SJCRH30 (cell line): ENCODE measurements at regions not wholly inside any gene's neighbourhood (a gene's known extent, or its start where the extent isn't known, plus 50 kb on each side); places are given as distances from the start of the nearest gene placed in this dataset.
A peak's percentile ranks its signal among the peaks of the same experiment; 100 is the strongest.
"Not testable (repeated sequence)": the region's sequence is repeated elsewhere in the genome, so short reads cannot be mapped to it uniquely, and the experiment has no call there.

Experiments used
- DNase-seq, 2 experiments: peaks; one replicate each; pipeline ENCODE4 v3.0.0-alpha.2; 2015 to 2020
- H3K27ac ChIP-seq: fragments of 250-450 bp; sonication (Bioruptor Pico); 2 replicates; pipeline ENCODE4 v1.5.1; 2020; ENCODE audit warnings: mild to moderate bottlenecking, moderate library complexity
- H3K27me3 ChIP-seq: fragments of 250-450 bp; sonication (Bioruptor Pico); 2 replicates; pipeline ENCODE4 v1.5.1; 2020; ENCODE audit warnings: mild to moderate bottlenecking, moderate library complexity
- H3K36me3 ChIP-seq: fragments of 250-450 bp; sonication (Bioruptor Pico); 2 replicates; pipeline ENCODE4 v1.5.1; 2020; ENCODE audit warnings: mild to moderate bottlenecking, moderate library complexity
- H3K4me1 ChIP-seq: fragments of 250-450 bp; sonication (Bioruptor Pico); 2 replicates; pipeline ENCODE4 v1.5.1; 2020; ENCODE audit warnings: mild to moderate bottlenecking, moderate library complexity
- H3K4me3 ChIP-seq: fragments of 250-450 bp; sonication (Bioruptor Pico); 2 replicates; pipeline ENCODE4 v1.5.1; 2020; ENCODE audit warnings: mild to moderate bottlenecking, moderate library complexity
- H3K9me3 ChIP-seq: fragments of 250-450 bp; sonication (Bioruptor Pico); replicated peaks from 2 replicates; pipeline ENCODE4 v1.5.1; 2020; ENCODE audit warnings: mild to moderate bottlenecking, moderate library complexity

GRCh38 chr5:99161538-99161937 is 232.7 kb upstream of the CHD1 start:
- H3K27me3 ChIP-seq, H3K4me3 ChIP-seq, H3K36me3 ChIP-seq, H3K9me3 ChIP-seq, DNase-seq, H3K4me1 ChIP-seq, H3K27ac ChIP-seq: not testable (repeated sequence)

GRCh38 chr5:99156688-99157087 is 227.9 kb upstream of the CHD1 start:
- Histone ChIP-seq H3K36me3 (no peaks in the 10 kb centered on the region), H3K27me3 (no peaks in the 10 kb centered on the region), H3K4me1 (no peaks in the 10 kb centered on the region; the same call in 1 of the 2 replicates), H3K27ac (no peak overlapping the region), H3K4me3 (no peak overlapping the region), H3K9me3 (0 out of 2 replicates have a peak, but pooled peaks cover 4% of the 10 kb centered on the region)
- DNase-seq: no peak

GRCh38 chr5:99143283-99143795 is 214.5 kb upstream of the CHD1 start:
- not testable (repeated sequence) for H3K4me1 ChIP-seq, H3K27ac ChIP-seq, H3K27me3 ChIP-seq, H3K4me3 ChIP-seq, H3K9me3 ChIP-seq, DNase-seq, H3K36me3 ChIP-seq

GRCh38 chr5:99141534-99142128 is 212.8 kb upstream of the CHD1 start:
- peak in 1 of 2 experiments; percentile 9 for DNase-seq
- Histone ChIP-seq H3K4me3 (no peak overlapping the region), H3K27ac (no peak overlapping the region), H3K36me3 (no peaks in the 10 kb centered on the region), H3K27me3 (no peaks in the 10 kb centered on the region), H3K9me3 (no peaks in the 10 kb centered on the region; the same call in 1 of the 2 replicates), H3K4me1 (no peaks in the 10 kb centered on the region)

GRCh38 chr5:99138911-99139310 is 210.1 kb upstream of the CHD1 start:
- DNase-seq: no peak
- Histone ChIP-seq H3K36me3 (no peaks in the 10 kb centered on the region), H3K27ac (no peak overlapping the region), H3K4me3 (no peak overlapping the region), H3K9me3 (no peaks in the 10 kb centered on the region), H3K4me1 (no peaks in the 10 kb centered on the region), H3K27me3 (no peaks in the 10 kb centered on the region)

GRCh38 chr5:99133921-99134320 is 205.1 kb upstream of the CHD1 start:
- Histone ChIP-seq H3K36me3 (no peaks in the 10 kb centered on the region), H3K27ac (no peak overlapping the region), H3K4me3 (no peak overlapping the region)

GRCh38 chr5:99129768-99130501 is 201.1 kb upstream of the CHD1 start:
- no peak for DNase-seq
- H3K27ac ChIP-seq: no peak overlapping the region

More at GRCh38 chr5:99133921-99134320, 205.1 kb upstream of the CHD1 start:
- no peaks in the 10 kb centered on the region for H3K9me3 ChIP-seq
- H3K27me3 ChIP-seq: no peaks in the 10 kb centered on the region
- no peak for DNase-seq
- no peaks in the 10 kb centered on the region for H3K4me1 ChIP-seq

GRCh38 chr5:99122976-99123375 is 194.2 kb upstream of the CHD1 start:
- no peak overlapping the region for H3K4me3 ChIP-seq
- H3K27ac ChIP-seq: no peak overlapping the region
- no peaks in the 10 kb centered on the region for H3K36me3 ChIP-seq
- no peaks in the 10 kb centered on the region for H3K4me1 ChIP-seq
- 0 out of 2 replicates have a peak, but pooled peaks cover 2% of the 10 kb centered on the region for H3K9me3 ChIP-seq
- DNase-seq: no peak
- H3K27me3 ChIP-seq: no peaks in the 10 kb centered on the region

More at GRCh38 chr5:99129768-99130501, 201.1 kb upstream of the CHD1 start:
- H3K9me3 ChIP-seq: no peaks in the 10 kb centered on the region
- no peaks in the 10 kb centered on the region for H3K27me3 ChIP-seq
- no peaks in the 10 kb centered on the region for H3K4me1 ChIP-seq
- H3K4me3 ChIP-seq: no peak overlapping the region
- no peaks in the 10 kb centered on the region for H3K36me3 ChIP-seq

GRCh38 chr5:99119326-99119725 is 190.5 kb upstream of the CHD1 start:
- Histone ChIP-seq H3K36me3 (no peaks in the 10 kb centered on the region), H3K27ac (no peak overlapping the region), H3K9me3 (0 out of 2 replicates have a peak, but pooled peaks cover 2% of the 10 kb centered on the region), H3K27me3 (no peaks in the 10 kb centered on the region), H3K4me1 (no peaks in the 10 kb centered on the region), H3K4me3 (no peak overlapping the region)
- DNase-seq: peak in 1 of 2 experiments; percentile 19

GRCh38 chr5:99116526-99116925 is 187.7 kb upstream of the CHD1 start:
- no peak for DNase-seq
- no peaks in the 10 kb centered on the region for H3K36me3 ChIP-seq
- H3K4me3 ChIP-seq: no peak overlapping the region
- H3K27ac ChIP-seq: no peak overlapping the region
- no peaks in the 10 kb centered on the region for H3K4me1 ChIP-seq
- H3K9me3 ChIP-seq: no peaks in the 10 kb centered on the region
- H3K27me3 ChIP-seq: no peaks in the 10 kb centered on the region

- no peaks in the 10 kb centered on the region for H3K9me3 ChIP-seq
- no peak overlapping the region for H3K27ac ChIP-seq
- H3K4me3 ChIP-seq: no peak overlapping the region
- no peaks in the 10 kb centered on the region for H3K36me3 ChIP-seq
- DNase-seq: no peak
- H3K4me1 ChIP-seq: peaks cover 4% of the 10 kb centered on the region; the same call in 1 of the 2 replicates
- no peaks in the 10 kb centered on the region for H3K27me3 ChIP-seq
These were observed 181.1 kb upstream of the CHD1 start for GRCh38 chr5:99109894-99110293.

GRCh38 chr5:99105216-99105615 is 176.4 kb upstream of the CHD1 start:
- DNase-seq: peak; percentile 19 to 74
- no peak overlapping the region for H3K27ac ChIP-seq

GRCh38 chr5:99104538-99105132 is 175.8 kb upstream of the CHD1 start:
- Histone ChIP-seq H3K36me3 (no peaks in the 10 kb centered on the region), H3K9me3 (no peaks in the 10 kb centered on the region), H3K4me3 (no peak overlapping the region), H3K27ac (no peak overlapping the region), H3K4me1 (peaks cover 7% of the 10 kb centered on the region; the same call in 1 of the 2 replicates), H3K27me3 (no peaks in the 10 kb centered on the region)
- peak; percentile 22 to 75 for DNase-seq

More at GRCh38 chr5:99105216-99105615, 176.4 kb upstream of the CHD1 start:
- H3K4me1 ChIP-seq: peaks cover 7% of the 10 kb centered on the region; the same call in 1 of the 2 replicates
- H3K9me3 ChIP-seq: no peaks in the 10 kb centered on the region
- no peaks in the 10 kb centered on the region for H3K27me3 ChIP-seq
- H3K36me3 ChIP-seq: no peaks in the 10 kb centered on the region
- no peak overlapping the region for H3K4me3 ChIP-seq

GRCh38 chr5:99102073-99102697 is 173.4 kb upstream of the CHD1 start:
- DNase-seq: no peak
- Histone ChIP-seq H3K4me1 (peaks cover 7% of the 10 kb centered on the region; the same call in 1 of the 2 replicates), H3K4me3 (no peak overlapping the region), H3K27me3 (no peaks in the 10 kb centered on the region), H3K27ac (no peak overlapping the region), H3K36me3 (no peaks in the 10 kb centered on the region), H3K9me3 (no peaks in the 10 kb centered on the region)

- H3K36me3 ChIP-seq: no peaks in the 10 kb centered on the region
- no peak overlapping the region for H3K4me3 ChIP-seq
- DNase-seq: no peak
- no peaks in the 10 kb centered on the region for H3K27me3 ChIP-seq
- peaks cover under 1% of the 10 kb centered on the region; the same call in 1 of the 2 replicates for H3K4me1 ChIP-seq
- H3K27ac ChIP-seq: no peak overlapping the region
- no peaks in the 10 kb centered on the region for H3K9me3 ChIP-seq
These were observed 170.9 kb upstream of the CHD1 start for GRCh38 chr5:99099691-99100090.
